ENCODE measurements at regions not wholly inside any gene's neighbourhood (a gene's known extent, or its start where the extent isn't known, plus 50 kb on each side); places are given as distances from the start of the nearest gene placed in this dataset.
"Not testable (repeated sequence)": the region's sequence is repeated elsewhere in the genome, so short reads cannot be mapped to it uniquely, and the experiment has no call there.

DNA sequence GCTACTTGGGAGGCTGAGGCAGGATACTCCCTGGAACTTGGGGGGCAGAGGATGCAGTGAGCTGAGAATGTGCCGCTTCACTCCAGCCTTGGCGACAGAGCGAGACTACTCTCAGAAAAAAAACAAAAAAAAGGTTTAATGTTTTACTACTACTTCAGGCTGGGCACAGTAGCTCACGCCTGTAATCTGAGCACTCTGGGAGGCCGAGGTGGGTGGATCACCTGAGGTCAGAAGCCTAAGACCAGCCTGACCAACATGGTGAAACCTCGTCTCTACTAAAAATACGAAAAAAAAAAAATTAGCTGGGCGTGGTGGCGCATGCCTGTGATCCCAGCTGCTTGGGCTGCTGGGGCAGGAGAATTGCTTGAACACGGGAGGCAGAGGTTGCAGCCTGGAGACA, 75.7 kb upstream of the ATIC start:
- WGBS (ENCODE audit: insufficient coverage, low coverage, low lambda C conversion rate, missing lambda C conversion rate) = 68% methylated on average over 10 of the region's 10 CpGs
- no peak for ATAC-seq

DNA sequence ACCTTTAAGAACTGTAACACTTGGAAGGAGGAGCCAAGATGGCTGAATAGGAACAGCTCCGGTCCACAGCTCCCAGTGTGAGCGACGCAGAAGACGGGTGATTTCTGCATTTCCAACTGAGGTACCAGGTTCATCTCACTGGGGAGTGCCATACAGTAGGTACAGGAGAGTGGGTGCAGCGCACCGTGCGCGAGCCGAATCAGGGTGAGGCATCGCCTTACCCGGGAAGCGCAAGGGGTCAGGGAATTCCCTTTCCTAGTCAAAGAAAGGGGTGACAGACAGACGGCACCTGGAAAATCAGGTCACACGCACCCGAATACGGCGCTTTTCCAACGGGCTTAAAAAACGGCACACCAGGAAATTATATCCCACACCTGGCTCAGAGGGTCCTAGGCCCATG, 81.8 kb upstream of the ABCA12 start:
- DNase-seq; H3K36me3 ChIP-seq; H3K4me1 ChIP-seq; ATAC-seq; H3K27ac ChIP-seq; H3K4me3 ChIP-seq; intact Hi-C loops (cut with DNase I); H3K27me3 ChIP-seq; H3K9me3 ChIP-seq: not testable (repeated sequence)
- 87% methylated on average over 19 of the region's 19 CpGs for WGBS (ENCODE audit: insufficient coverage, low coverage, low lambda C conversion rate, missing lambda C conversion rate)

More for the DNA sequence above, 75.7 kb upstream of the ATIC start:
- H3K36me3 ChIP-seq = no peaks in the 10 kb centered on the region
- H3K9me3 ChIP-seq = no peaks in the 10 kb centered on the region
- no peak overlapping the region for H3K4me3 ChIP-seq
- TF ChIP-seq POLR2A (IDR thresholded peaks at IDR 0.05) = no peak
- TF ChIP-seq, protein P1, sequence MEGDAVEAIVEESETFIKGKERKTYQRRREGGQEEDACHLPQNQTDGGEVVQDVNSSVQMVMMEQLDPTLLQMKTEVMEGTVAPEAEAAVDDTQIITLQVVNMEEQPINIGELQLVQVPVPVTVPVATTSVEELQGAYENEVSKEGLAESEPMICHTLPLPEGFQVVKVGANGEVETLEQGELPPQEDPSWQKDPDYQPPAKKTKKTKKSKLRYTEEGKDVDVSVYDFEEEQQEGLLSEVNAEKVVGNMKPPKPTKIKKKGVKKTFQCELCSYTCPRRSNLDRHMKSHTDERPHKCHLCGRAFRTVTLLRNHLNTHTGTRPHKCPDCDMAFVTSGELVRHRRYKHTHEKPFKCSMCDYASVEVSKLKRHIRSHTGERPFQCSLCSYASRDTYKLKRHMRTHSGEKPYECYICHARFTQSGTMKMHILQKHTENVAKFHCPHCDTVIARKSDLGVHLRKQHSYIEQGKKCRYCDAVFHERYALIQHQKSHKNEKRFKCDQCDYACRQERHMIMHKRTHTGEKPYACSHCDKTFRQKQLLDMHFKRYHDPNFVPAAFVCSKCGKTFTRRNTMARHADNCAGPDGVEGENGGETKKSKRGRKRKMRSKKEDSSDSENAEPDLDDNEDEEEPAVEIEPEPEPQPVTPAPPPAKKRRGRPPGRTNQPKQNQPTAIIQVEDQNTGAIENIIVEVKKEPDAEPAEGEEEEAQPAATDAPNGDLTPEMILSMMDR (IDR thresholded peaks at IDR 0.05) = no peak
- intact Hi-C loops (cut with DNase I) = no loop called here
- H3K27ac ChIP-seq = no peak overlapping the region
- H3K27me3 ChIP-seq = no peaks in the 10 kb centered on the region
- H3K4me1 ChIP-seq = no peaks in the 10 kb centered on the region
- no peak for DNase-seq

DNA sequence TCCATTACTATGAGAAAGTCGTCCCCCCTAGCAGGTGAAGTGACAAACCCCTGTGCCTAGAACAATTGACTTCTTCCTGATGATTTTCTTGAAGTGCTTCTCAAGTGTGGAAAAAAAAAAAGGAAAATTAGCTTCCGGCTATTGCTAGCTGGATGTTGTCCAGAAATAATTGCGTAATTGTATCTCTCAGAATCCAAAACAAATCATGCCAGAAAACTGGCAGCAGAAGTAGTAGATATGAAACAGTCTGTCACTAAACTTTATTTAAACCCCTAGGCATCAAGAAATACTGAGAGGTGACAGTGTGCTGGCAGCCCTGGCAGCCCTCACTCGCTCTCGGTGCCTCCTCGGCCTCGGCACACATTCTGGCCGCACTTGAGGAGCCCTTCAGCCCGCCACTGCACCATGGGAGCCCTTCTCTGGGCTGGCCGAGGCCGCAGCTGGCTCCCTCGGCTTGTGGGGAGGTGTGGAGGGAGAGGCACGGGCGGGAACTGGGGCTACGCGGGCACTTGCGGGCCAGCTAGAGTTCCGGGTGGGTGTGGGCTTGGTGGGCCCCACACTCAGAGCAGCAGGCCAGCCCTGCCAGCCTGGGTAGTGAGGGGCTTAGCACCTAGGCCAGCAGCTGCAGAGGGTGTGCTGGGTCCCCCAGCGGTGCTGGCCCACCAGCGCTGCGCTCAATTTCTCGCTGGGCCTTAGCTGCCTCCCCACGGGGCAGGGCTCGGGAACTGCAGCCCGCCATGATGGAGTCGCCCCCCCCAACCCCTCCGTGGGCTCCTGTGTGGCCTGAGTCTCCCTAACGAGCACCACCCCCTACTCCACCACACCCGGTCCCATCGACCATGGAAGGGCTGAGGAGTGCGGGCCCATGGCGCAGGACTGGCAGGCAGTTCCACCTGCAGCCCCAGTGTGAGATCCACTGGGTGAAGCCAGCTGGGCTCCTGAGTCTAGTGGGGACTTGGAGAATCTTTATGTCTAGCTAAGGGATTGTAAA, 80.5 kb upstream of the ABCA12 start:
- DNase-seq (no peak), ATAC-seq (no peak)
- no peaks in the 10 kb centered on the region for H3K4me1 ChIP-seq
- intact Hi-C loops (cut with DNase I) = no loop called here
- H3K27ac ChIP-seq = no peak overlapping the region
- TF ChIP-seq, protein P1 (IDR thresholded peaks at IDR 0.05) = no peak
- TF ChIP-seq POLR2A (IDR thresholded peaks at IDR 0.05) = no peak
- no peaks in the 10 kb centered on the region for H3K9me3 ChIP-seq
- 58% methylated on average over 15 of the region's 32 CpGs for WGBS (ENCODE audit: insufficient coverage, low coverage, low lambda C conversion rate, missing lambda C conversion rate)
- H3K27me3 ChIP-seq = no peaks in the 10 kb centered on the region
- no peak overlapping the region for H3K4me3 ChIP-seq
- H3K36me3 ChIP-seq = no peaks in the 10 kb centered on the region

DNA sequence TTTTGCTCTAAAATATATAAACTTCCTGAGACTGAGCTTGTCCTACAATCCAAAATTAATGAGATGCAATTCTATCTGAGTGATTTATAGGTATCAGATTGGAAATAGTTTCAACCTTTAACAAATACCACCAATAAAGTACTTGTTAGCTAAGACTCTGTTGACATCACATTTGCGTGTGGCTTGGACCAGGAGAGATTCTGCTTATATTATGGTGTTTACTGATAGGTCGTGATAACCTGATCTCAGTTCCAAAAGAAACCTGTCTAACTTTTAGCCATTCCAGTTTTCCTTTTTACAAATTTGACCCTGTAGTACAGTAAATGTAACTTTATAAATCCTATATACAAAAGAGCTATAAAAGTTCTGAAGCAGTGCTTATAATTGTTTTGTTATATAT, 78.4 kb upstream of the ABCA12 start:
- ATAC-seq = no peak
- Histone ChIP-seq H3K4me1 (no peaks in the 10 kb centered on the region), H3K27ac (no peak overlapping the region), H3K27me3 (no peaks in the 10 kb centered on the region), H3K9me3 (no peaks in the 10 kb centered on the region), H3K4me3 (no peak overlapping the region), H3K36me3 (no peaks in the 10 kb centered on the region)
- DNase-seq = no peak
- intact Hi-C loops (cut with DNase I) = no loop called here
- WGBS (ENCODE audit: insufficient coverage, low coverage, low lambda C conversion rate, missing lambda C conversion rate) = 30% methylated on average over 2 of the region's 2 CpGs
- TF ChIP-seq, protein P1 (IDR thresholded peaks at IDR 0.05) = no peak
- TF ChIP-seq POLR2A (IDR thresholded peaks at IDR 0.05) = no peak

DNA sequence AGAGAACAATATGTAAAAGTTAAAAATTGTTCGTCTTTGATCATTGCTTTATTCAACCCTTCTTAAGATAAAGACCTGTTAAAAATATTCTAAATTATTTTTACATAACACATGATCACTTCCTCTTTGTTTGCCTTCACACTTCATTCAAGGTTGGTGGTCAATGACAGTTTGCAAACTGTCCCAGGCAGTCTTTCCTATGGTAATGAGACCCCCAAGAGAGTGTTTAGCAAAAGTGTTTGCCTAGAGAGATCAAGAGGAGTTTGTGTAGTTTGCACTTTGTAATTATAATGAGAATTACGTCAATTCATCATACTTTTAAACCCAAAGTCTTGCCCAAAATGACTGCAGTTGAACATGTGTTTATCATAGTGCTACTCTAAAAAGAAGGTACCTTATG, 77.2 kb upstream of the ABCA12 start:
- Histone ChIP-seq H3K27me3 (no peaks in the 10 kb centered on the region), H3K9me3 (no peaks in the 10 kb centered on the region), H3K27ac (no peak overlapping the region), H3K4me3 (no peak overlapping the region), H3K36me3 (no peaks in the 10 kb centered on the region), H3K4me1 (no peaks in the 10 kb centered on the region)
- WGBS (ENCODE audit: insufficient coverage, low coverage, low lambda C conversion rate, missing lambda C conversion rate) = 28% methylated on average over 2 of the region's 2 CpGs
- no peak for ATAC-seq
- DNase-seq = no peak
- no peak for TF ChIP-seq POLR2A (IDR thresholded peaks at IDR 0.05)
- TF ChIP-seq, protein P1 (IDR thresholded peaks at IDR 0.05) = no peak
- intact Hi-C loops (cut with DNase I) = no loop called here
